MM.1S (cell line): ENCODE measurements at regions not wholly inside any gene's neighbourhood (a gene's known extent, or its start where the extent isn't known, plus 50 kb on each side); places are given as distances from the start of the nearest gene placed in this dataset.

Experiments
- EZH2 ChIP-seq: fragments of 300-600 bp; sonication (generic); optimal IDR thresholded peaks from 2 replicates; pipeline ENCODE3; 2017; ENCODE audit warnings: low read depth, mild to moderate bottlenecking, antibody characterized with exemption, low read length, mixed read lengths
- TF ChIP-seq, protein P1 (sequence below): fragments of 300-600 bp; sonication (generic); IDR thresholded peaks from 2 replicates; pipeline ENCODE4 v1.5.1; 2016; ENCODE audit warnings: antibody characterized with exemption, low read length, mixed read lengths

GRCh38 chr2:162890690-162891311 is 52.2 kb upstream of the KCNH7 start:
- TF ChIP-seq EZH2, result no peak
- TF ChIP-seq, protein P1, sequence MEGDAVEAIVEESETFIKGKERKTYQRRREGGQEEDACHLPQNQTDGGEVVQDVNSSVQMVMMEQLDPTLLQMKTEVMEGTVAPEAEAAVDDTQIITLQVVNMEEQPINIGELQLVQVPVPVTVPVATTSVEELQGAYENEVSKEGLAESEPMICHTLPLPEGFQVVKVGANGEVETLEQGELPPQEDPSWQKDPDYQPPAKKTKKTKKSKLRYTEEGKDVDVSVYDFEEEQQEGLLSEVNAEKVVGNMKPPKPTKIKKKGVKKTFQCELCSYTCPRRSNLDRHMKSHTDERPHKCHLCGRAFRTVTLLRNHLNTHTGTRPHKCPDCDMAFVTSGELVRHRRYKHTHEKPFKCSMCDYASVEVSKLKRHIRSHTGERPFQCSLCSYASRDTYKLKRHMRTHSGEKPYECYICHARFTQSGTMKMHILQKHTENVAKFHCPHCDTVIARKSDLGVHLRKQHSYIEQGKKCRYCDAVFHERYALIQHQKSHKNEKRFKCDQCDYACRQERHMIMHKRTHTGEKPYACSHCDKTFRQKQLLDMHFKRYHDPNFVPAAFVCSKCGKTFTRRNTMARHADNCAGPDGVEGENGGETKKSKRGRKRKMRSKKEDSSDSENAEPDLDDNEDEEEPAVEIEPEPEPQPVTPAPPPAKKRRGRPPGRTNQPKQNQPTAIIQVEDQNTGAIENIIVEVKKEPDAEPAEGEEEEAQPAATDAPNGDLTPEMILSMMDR, result peak; percentile 92
